HG02588 (cell line): ENCODE measurements at regions not wholly inside any gene's neighbourhood (a gene's known extent, or its start where the extent isn't known, plus 50 kb on each side); places are given as distances from the start of the nearest gene placed in this dataset.
A peak's percentile ranks its signal among the peaks of the same experiment; 100 is the strongest.

ENCODE experiments used
- ATAC-seq: cut with Tn5 transposase; IDR thresholded peaks from one replicate; pipeline ENCODE4 v1.9.1; 2021; ENCODE audit warnings: mild to moderate bottlenecking, moderate library complexity; ENCODE audit not compliant: unreplicated experiment

GRCh38 chr1:162970021-162970420 lies 99.1 kb upstream of the RGS4 start:
- no peak for ATAC-seq

DNA sequence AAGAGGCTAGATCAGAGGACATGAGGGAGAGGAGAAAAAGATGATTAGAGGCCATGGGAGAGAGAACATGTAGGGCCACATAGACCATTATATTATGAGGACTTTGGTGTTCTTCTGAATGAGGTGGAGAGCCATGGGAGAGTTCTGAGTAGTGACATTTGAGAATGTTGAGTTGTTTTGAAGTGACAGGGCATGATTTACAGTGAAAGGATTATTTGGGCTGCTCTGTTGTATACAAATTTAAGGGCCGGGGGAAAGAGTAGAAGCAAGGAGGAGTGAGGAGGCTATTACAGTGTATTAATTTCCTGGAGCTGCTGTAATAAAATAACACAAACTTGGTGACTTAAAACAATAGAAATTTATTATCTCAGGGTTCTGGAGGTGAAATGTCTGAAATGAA lies 102.5 kb upstream of the RGS4 start:
- ATAC-seq: no peak

DNA sequence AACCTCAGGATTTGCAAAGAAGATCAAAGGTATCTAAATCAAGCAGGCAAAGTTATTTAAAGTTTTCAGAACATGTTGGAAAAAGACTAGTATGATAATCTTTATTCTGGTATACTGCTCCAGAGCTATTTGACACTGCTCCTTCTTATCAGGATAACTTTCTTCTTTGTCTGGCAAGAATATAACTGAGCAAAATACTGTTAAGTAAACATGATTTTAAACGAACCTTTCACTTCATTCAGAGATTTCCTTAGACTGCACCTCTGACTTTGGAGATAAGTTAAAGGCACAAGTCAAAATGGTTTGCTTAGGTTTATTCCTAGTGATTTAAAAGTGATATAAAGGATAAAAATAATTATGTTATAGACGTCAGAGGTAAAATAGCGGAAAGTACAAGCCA lies 103.9 kb upstream of the CCDC190 start:
- no peak for ATAC-seq

GRCh38 chr1:162956922-162957321 lies 95.9 kb upstream of the CCDC190 start:
- no peak for ATAC-seq

GRCh38 chr1:162954824-162955223 lies 93.8 kb upstream of the CCDC190 start:
- no peak for ATAC-seq

GRCh38 chr1:162952956-162953355 lies 92.0 kb upstream of the CCDC190 start:
- ATAC-seq: no peak

DNA sequence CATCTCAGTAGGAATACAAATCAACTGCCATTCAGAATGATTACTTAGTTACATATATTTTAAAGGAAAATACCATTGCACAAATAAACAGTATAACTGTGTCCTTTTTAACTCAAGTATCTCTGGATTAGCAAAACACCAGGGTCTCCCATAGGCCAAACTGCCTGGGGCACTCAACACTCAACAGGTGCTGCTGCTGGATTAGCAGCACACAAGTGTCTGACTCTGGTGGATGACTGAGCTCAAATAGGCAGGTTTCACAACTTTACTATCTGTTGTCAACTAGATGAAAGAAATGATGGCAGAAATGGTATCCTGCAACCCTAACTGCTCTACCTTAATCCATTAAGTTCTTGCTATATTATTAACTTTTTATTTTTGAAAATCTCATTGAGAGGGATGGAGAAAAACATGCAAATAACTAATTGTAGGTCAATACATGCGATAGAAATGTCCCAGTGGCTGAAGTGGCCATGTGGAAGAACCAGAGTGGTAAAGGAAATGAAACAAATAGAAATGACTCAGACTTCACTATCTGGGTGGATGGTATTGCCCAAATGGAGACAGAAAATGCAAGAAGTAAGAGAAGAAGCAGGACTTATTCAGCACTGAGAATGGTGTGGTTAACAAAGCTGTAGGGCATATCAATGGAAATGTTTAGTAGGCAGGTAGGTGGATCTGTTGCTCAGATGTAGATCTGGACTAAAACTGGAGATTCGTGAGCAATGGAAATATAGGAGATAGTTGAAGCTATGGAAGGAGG lies 90.8 kb upstream of the CCDC190 start:
- peak; percentile 93 for ATAC-seq

- ATAC-seq: no peak
Measured at GRCh38 chr1:162950187-162950586, 89.2 kb upstream of the CCDC190 start.

GRCh38 chr1:162946701-162947100 lies 85.7 kb upstream of the CCDC190 start:
- ATAC-seq: no peak

- ATAC-seq: no peak
Measured at GRCh38 chr1:162944974-162945674, 84.1 kb upstream of the CCDC190 start.

DNA sequence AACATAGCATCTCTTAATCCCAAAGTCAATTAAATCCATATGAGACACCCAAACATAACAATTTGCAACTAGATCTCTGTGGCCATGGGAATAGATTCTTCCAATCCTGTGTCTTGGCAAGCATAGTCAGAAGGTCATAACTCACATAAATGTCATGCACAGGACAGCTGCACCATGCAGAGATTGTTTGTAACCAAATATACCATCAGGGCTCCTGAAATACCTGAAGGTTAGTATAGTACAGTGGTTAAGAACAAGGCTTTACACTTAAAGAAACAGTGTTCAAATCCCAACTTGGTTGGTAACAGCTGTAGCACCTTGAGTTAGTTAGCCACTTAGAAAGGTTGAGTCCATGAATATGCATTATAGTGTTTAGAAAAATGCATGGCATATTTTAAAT lies 82.6 kb upstream of the CCDC190 start:
- ATAC-seq: no peak

DNA sequence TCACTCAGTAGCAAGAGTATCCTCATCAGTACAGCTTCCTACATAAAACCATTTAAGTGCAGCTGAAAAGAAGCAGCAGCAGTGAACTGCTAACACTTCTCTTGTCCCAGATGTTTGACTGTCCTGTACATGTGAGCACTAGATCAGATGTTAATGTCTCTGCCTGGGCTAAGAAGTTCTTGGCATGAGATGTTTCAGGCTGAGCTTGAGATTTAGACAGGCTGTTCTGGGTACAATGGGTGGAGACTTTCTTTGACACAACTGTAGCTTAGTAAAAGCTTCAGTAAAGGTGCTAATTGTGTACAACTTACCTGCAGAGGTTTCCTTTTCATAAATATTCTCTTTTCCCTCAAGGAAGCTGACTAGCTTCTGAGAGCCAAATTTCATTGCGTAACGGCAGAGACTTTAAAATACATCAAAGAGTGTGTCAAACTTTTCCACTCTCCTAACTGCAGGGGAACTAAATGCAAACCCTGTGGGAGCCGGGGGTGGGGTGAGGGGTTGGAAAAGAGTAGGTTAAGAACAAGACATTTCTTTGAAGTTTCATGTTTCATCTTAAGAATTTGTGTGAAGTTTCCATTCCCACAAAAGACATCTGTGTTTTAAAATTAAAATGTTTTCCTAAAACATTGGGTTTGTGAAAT lies 82.1 kb upstream of the CCDC190 start:
- ATAC-seq: no peak

- ATAC-seq: no peak
Measured at GRCh38 chr1:162941024-162941423, 80.0 kb upstream of the CCDC190 start.

GRCh38 chr1:162939035-162939434 lies 78.1 kb upstream of the CCDC190 start:
- ATAC-seq: no peak

GRCh38 chr1:162937716-162938395 lies 76.9 kb upstream of the CCDC190 start:
- ATAC-seq: no peak

DNA sequence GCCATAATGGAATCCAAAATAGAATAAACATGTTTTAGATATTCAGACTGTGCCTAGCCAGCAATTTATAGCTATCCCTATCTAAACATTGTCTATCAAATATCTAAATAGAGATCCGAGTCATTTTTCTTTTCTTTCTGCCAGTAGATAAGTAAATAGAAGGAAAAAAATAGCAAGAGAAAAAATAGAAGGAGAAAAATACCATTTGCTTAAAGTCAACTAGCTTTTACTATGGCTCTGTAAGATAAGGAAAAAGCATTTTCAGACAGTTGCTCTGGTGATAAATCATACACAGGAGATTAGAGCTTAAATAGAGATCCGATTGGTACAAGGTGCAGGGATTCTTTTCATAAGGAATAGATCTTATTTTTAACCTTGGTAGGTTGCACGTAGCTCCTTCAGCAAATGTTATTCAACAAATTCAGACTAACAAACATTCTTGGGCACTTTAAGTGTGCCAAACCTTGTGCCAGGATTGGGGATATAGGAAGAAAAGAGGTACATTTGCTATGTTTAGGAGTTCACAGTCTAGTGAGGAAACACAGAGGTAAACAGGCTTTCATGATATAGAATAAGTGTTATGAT lies 70.1 kb upstream of the CCDC190 start:
- no peak for ATAC-seq

GRCh38 chr1:162930532-162930931 lies 69.6 kb upstream of the CCDC190 start:
- ATAC-seq: no peak

GRCh38 chr1:162929177-162929576 lies 68.2 kb upstream of the CCDC190 start:
- no peak for ATAC-seq

GRCh38 chr1:162928141-162928540 lies 67.2 kb upstream of the CCDC190 start:
- no peak for ATAC-seq

GRCh38 chr1:162927421-162927820 lies 66.4 kb upstream of the CCDC190 start:
- ATAC-seq: no peak

DNA sequence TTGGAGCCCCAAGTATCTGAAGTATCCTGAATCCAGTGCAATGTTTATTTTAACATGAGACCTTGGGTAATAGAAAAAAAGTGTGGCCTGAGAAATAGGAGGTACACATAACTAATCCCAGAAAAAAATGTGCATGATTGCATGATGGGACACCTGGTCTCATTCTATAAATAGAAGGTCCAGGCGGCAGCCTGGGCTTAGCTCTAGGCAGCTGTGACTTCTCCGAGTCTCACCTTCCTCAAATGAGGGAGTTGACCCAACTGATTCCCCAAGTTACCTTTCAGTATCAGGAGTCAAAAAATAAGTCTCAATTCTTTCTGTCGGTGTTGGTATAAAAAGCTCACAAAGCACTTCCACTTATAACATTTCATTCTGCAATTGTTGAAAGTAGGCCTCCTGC lies 65.9 kb upstream of the CCDC190 start:
- no peak for ATAC-seq
